GM12891 (cell line): ENCODE measurements at regions not wholly inside any gene's neighbourhood (a gene's known extent, or its start where the extent isn't known, plus 50 kb on each side); places are given as distances from the start of the nearest gene placed in this dataset.

ENCODE experiments used
- POLR2A ChIP-seq: IDR thresholded peaks from 2 replicates; pipeline ENCODE4 v1.6.1; 2011; ENCODE audit warnings: low read depth, low read length, control low read depth
- POLR2AphosphoS5 ChIP-seq: IDR thresholded peaks from 2 replicates; pipeline ENCODE4 v1.6.1; 2011; ENCODE audit warnings: low read depth, low read length, control low read depth
- TAF1 ChIP-seq: IDR thresholded peaks from 2 replicates; pipeline ENCODE4 v1.6.1; 2011; ENCODE audit warnings: low read depth, low read length, control low read depth

DNA sequence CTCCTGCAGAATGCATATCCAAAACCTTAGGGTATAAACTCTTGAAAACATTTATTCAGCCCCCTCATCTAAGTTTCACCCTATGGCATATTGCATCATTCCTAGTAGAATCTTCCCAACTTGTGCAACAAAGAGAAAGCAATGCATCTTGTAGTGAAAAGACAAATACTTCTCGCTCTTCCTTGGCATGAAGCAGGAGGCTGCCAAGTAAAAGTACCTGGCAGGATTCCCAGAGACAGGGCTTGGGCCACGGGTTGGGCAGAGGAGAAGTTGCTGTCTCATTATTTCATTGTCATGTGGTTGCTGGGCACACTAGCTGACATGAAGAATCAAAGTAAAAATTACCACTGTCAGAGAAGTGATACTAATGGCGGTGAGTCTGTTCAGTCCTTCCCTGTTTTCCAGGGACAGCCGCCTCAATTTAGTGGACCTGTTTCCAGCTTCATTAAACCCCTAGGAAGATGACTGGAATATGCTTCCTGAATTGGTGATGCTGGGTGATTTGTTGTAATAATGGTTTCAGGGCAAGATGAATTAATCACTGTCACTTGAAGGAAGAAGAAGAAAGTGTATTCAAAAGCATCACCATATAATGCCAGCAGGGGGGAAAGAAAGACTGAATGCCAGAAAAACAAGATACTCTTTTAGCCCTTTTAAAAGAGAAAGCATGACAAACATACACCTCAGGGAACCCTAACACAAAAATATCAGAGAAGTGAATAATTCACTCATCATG is 380.5 kb upstream of the IGFBP7 start:
- TF ChIP-seq POLR2AphosphoS5 (no peak), POLR2A (no peak), TAF1 (no peak)
